ENCODE measurements at regions not wholly inside any gene's neighbourhood (a gene's known extent, or its start where the extent isn't known, plus 50 kb on each side); places are given as distances from the start of the nearest gene placed in this dataset.

DNA sequence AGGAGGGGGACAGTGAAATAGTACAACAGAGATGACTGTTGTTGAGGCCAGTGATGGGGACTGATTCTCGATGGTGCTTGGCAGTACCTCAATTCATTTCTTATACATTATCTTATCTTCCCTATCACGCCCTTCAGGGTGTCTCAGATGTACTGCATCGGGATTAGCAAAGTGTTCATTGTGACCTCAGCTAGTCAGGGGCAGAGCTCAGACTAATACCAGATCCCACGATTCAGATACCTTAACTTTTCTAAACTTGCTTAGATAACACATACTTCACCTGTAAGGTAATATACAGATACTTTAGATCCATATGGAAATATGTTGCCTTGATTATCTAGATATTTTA lies 720.6 kb downstream of the EFNB2 start:
- TF ChIP-seq, protein P1, sequence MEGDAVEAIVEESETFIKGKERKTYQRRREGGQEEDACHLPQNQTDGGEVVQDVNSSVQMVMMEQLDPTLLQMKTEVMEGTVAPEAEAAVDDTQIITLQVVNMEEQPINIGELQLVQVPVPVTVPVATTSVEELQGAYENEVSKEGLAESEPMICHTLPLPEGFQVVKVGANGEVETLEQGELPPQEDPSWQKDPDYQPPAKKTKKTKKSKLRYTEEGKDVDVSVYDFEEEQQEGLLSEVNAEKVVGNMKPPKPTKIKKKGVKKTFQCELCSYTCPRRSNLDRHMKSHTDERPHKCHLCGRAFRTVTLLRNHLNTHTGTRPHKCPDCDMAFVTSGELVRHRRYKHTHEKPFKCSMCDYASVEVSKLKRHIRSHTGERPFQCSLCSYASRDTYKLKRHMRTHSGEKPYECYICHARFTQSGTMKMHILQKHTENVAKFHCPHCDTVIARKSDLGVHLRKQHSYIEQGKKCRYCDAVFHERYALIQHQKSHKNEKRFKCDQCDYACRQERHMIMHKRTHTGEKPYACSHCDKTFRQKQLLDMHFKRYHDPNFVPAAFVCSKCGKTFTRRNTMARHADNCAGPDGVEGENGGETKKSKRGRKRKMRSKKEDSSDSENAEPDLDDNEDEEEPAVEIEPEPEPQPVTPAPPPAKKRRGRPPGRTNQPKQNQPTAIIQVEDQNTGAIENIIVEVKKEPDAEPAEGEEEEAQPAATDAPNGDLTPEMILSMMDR (IDR thresholded peaks at IDR 0.05) = no peak
- TF ChIP-seq POLR2A (IDR thresholded peaks at IDR 0.05) = no peak
